DMS 273 treated with DMSO at 0.1 percent for 48 hours (cell line): ENCODE measurements at regions not wholly inside any gene's neighbourhood (a gene's known extent, or its start where the extent isn't known, plus 50 kb on each side); places are given as distances from the start of the nearest gene placed in this dataset.
"Not testable (repeated sequence)": the region's sequence is repeated elsewhere in the genome, so short reads cannot be mapped to it uniquely, and the experiment has no call there.

Source experiments
- DNase-seq: peaks from one replicate; lab custom pipeline; 2025; lab: John Stamatoyannopoulos, UW

DNA sequence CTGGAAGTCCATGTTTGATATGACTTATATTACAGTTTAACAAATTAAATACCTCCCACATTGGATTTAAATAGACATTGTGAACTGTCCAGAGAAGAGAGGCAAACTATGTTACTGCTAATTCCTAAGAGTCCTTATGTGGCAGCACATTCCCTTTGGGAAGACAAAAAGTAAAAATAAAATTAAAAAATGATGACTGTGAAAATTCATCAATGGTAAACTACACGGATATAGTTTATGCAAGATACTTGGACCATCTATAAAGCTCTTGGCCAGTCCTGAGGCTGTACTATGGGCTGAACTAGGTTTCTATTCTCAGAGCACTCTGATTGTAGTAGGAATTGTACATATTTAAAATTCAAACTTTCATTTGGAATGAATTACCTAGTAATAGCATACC, 206.4 kb downstream of the LRRK2 start:
- no peak for DNase-seq

GRCh38 chr12:40435251-40435650, 210.5 kb downstream of the LRRK2 start:
- no peak for DNase-seq

DNA sequence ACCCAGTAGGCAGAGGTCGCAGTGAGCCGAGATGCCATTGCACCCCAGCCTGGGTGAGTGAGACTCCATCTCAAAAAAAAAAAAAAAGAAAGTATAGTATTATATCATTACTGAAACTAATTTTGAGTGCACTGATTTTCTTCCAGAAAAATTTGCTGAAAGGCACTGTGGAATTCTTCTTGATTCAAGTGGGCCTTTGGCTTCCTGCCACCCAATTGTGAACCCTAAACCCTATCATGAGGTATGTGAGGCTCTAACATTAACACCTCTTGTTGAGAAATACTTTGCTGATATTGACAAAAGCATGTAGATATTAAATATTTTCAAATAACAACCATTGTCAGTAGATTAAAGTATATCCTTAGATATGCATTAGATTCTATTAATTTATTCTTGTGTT, 211.2 kb downstream of the LRRK2 start:
- no peak for DNase-seq

DNA sequence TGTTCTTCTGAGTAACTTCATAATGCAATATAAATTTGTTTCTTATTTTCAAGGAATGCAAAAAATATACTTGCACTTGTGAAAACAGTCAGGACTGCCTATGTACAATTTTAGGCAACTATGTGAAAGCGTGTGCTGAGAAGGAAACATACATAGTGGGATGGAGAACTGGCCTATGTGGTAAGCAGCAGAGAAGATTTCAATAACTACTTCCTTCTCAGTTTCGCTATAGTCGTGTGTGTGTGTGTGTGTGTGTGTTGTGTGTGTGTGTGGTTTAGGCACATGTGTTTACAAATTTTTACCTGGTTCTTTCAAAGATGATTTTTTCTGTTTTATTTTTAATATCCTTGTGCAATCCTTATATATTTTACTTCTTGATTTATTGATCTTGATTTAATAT, 211.8 kb downstream of the LRRK2 start:
- DNase-seq = no peak

DNA sequence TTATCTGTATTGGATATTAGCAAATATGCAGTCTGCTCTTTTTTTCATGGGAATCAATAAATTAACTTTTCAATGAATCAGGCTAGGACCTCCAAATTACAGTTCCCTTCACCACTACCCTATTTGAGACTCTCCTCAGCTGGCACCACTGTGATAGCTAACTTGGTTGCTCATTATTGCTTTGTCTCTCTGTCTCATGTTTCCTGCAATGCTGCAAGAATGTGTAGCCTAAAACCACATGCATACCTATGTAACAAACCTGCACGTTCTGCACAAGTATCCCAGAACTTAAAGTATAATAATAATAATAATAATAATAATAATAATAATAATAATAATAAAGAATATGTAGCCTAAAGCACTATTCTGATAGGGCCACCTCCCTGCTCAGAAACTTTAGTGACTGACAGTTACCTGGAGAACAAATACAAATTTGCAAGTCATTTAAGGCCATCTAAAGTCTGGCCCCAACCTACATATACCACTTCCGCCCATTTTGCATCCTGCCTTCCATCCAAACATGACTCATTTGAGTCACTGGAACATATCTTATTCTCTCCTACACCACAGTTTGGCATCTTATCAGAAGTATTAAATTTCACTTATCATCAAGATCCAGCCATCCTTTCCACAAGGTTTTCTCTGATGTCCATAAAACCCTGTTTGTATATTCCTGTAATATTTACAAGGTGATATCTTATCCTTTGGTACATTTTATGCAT, 215.1 kb downstream of the LRRK2 start:
- DNase-seq = no peak

- DNase-seq = no peak
These were observed 219.4 kb downstream of the LRRK2 start for GRCh38 chr12:40444174-40444573.

DNA sequence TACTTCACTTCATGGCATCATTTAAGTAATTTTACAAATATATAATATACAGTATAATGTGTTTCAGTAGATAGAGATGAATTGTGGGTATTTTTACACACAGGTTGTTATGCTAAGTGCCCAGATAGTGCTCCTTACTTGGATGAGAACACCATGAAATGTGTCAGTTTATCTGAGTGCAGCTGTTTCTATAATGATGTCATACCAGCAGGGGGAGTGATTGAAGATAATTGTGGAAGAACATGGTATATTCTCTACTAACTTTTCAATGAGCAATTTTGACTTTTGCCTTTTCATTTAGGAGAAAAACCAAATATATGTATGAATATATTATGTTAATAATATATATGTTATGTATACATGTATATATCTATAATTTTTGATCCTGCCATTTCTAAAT, 221.6 kb downstream of the LRRK2 start:
- no peak for DNase-seq

DNA sequence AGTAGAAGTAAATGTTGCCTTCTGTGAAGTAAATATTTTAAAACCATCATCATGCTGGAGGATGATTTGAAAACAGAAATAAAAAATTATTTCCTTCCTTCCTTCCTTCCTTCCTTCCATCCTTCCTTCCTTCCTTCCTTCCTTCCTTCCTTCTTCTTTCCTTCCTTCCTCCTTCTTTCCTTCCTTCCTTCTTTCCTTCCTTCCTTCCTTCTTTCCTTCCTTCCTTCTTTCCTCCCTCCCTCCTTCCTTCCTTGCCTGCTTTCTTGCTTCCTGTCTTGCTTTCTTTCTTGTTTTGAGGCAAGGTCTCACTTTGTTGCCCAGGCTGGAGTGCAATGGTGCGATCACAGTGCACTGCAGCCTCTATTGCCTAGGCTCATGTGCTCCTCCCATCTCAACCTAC, 223.7 kb downstream of the LRRK2 start:
- not testable (repeated sequence) for DNase-seq

- DNase-seq = no peak
These were observed 226.9 kb downstream of the LRRK2 start for GRCh38 chr12:40451661-40452060.

- DNase-seq = no peak
These were observed 228.1 kb upstream of the CNTN1 start for GRCh38 chr12:40464121-40464520.

DNA sequence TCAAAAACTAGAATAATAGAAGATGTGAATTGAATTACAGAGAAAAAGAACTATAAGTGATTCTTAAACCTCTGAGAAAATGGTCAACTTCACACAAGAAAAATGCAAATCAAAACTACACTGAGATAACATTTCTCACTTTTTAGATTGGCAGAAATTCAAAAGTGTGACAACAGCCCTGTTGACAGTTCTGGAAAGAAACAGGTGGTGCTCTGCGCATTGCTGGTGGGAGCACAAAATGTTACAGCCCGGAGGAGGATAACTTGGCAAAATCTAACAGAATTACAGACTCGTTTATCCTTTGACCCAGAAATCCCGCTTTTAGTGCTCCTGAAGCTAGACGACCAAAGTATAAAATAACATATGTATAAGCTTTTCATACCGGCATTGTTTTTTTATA, 222.5 kb upstream of the CNTN1 start:
- DNase-seq = no peak

DNA sequence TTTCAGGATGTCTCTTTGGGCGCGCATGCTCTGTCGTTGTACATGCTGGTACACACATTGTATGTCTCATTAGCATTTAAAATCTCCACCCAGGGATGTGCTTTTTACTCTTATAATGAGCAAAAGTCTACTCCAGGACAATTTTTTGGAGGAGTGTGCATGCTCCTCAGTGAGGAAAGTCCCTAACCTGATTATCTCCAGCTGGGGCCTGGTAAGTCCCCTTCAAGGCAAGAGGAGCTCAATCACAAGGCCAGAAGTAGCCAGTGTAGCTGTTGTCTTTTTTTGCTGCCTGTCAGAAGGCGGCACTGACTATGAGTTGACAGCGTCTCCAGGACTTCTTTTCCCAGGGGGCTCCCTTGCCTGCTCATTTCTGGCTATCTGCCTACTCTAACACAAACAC, 218.3 kb upstream of the CNTN1 start:
- DNase-seq = no peak

GRCh38 chr12:40474630-40475029, 217.6 kb upstream of the CNTN1 start:
- no peak for DNase-seq

- no peak for DNase-seq
These were observed 192.4 kb upstream of the CNTN1 start for GRCh38 chr12:40499856-40500255.

GRCh38 chr12:40502322-40502721, 189.9 kb upstream of the CNTN1 start:
- no peak for DNase-seq

DNA sequence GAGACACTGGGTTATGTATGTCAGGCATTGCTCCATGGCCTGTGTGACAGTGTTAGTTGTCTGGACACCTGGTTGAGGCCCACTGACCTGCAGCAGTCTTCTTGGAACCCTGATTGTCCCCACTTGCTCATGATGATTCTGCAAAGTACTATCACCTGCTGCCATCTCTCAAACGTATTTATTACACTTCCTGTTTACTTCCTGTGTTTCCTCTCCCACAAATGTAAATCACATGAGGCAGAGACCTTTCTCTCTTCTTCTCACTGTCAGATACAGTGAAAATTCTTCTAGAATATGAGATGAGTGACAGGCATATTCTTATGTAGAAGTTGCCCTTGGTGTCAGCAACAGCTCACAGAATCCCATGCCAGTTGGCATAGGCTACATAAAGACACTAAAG, 186.9 kb upstream of the CNTN1 start:
- no peak for DNase-seq

- no peak for DNase-seq
These were observed 183.8 kb upstream of the CNTN1 start for GRCh38 chr12:40508421-40508820.

DNA sequence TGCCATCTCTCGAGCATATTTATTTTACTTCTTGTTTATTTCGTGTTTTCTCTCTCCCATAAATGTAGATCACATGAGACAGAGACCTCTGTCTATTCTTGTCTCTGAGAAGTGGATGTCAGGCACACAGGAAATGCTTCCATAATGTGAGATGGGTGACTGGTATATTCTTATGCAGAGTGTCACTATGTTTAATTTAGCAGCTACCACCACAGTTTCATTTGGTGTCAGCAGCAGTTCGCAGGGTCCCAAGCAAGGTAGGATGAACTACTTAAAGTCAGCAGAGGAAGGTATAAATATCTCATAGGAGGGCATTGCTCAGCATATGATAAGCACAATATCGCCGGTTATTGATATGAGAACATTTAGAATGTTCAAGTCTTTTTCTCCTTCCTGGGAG, 180.9 kb upstream of the CNTN1 start:
- no peak for DNase-seq

DNA sequence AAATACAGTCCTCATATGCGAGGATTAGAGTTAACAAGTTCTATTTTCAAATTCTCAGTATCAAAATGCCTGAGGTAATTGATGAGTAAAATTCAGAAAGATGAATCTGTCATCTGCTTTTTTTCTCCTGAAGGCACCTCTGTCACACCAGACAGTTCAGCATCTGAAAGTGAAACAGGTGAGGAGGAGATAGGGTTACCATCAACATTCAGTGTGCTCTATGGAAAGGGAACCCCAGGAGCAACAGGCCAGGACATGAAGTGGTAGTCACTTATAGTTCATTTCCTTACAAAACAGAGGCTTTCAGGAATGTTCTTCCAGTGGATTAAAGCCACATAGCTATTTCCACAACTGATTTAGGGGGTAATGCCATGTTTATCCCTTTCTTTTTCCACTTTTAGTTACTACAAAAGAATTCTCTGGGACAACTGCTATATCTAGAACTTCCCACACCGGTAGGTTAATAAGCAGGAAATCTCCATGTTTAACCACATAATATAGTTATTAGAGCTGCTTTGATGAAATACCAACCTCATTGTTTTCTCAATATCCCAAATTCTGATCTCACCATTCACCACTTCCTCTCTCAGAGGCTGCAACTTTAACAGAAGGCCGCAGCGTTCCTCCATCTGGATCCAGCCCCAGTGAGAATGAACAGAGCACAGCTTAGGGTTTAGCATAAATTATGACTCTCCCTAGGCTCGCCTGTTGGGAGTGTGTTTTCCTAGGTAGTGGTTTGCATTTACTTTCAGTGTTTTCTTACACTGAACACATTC, 177.0 kb upstream of the CNTN1 start:
- peak; percentile 20 for DNase-seq

- no peak for DNase-seq
These were observed 169.4 kb upstream of the CNTN1 start for GRCh38 chr12:40522837-40523236.

DNA sequence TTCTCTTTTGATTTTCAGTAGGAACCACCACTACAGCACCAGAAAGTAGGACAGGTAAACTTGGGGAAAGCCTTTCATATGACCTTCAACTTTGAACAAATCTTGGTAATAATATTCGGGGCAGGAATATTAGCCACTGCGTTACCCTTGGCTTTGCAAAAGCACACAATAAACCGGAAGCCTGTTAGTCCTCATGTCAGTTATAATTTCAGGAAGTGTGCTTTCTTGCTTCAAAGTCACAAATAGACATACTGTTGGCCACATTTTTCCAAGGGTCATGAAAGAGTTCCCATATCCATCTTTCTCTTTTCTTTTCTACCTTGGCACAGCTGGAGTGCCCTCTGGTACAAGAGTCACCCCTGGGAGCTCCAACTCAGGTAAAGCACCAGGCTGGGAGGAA, 167.2 kb upstream of the CNTN1 start:
- DNase-seq = no peak

- DNase-seq = no peak
These were observed 157.4 kb upstream of the CNTN1 start for GRCh38 chr12:40534828-40535227.

DNA sequence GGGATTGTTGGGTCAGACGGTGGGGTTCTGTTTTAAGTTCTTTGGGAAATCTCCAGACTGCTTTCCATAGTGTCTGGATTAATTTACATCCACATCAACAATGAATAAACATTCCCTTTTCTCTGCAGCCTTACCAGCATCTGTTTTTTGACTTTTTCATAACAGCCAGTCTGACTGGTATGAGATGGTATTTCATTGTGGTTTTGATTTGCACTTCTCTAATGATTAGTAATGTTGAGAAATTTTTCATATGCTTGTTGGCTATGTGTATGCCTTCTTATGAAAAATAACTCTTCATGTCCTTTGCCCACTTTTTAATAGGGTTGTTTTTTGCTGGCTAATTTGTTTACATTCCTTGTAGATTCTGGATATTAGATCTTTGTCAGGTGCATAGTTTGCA, 140.8 kb upstream of the CNTN1 start:
- DNase-seq = no peak

- DNase-seq = no peak
These were observed 139.4 kb upstream of the CNTN1 start for GRCh38 chr12:40552868-40553267.
